GM19025 (cell line): ENCODE measurements at regions not wholly inside any gene's neighbourhood (a gene's known extent, or its start where the extent isn't known, plus 50 kb on each side); places are given as distances from the start of the nearest gene placed in this dataset.
"Not testable (repeated sequence)": the region's sequence is repeated elsewhere in the genome, so short reads cannot be mapped to it uniquely, and the experiment has no call there.

Experiments used
- ATAC-seq: cut with Tn5 transposase; IDR thresholded peaks from one replicate; pipeline ENCODE4 v1.9.1; 2021; ENCODE audit warnings: mild to moderate bottlenecking, low read depth, moderate library complexity; ENCODE audit not compliant: unreplicated experiment

DNA sequence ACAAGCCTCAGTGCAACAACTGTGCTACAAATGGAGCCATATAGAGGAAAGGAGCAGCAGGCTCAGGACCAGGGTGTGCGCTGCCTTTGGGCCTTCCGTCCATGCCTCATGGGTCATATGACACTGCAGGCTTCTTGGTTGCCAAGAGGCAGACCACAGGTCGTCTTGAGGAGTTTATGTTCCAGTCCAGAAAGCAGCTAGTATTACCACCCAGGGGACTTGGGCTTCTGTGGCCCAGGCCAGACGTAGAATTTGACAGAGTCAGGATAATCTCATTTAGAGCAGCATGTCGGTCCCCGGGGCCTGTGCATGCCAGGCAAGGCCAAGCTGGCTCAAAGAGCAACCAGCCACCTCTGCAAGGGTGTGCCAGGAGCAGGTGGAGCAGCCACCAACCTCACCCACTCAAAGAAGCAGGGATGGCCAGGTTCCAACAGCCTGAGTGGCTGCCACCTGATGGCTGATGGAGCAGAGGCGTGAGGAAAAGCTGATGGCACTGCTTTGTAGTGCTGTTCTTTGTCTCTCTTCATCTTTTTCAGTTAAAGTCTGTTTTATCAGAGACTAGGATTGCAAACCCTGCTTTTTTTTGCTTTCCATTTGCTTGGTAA lies 109.1 kb downstream of the CCDC74A start:
- ATAC-seq, result not testable (repeated sequence)

DNA sequence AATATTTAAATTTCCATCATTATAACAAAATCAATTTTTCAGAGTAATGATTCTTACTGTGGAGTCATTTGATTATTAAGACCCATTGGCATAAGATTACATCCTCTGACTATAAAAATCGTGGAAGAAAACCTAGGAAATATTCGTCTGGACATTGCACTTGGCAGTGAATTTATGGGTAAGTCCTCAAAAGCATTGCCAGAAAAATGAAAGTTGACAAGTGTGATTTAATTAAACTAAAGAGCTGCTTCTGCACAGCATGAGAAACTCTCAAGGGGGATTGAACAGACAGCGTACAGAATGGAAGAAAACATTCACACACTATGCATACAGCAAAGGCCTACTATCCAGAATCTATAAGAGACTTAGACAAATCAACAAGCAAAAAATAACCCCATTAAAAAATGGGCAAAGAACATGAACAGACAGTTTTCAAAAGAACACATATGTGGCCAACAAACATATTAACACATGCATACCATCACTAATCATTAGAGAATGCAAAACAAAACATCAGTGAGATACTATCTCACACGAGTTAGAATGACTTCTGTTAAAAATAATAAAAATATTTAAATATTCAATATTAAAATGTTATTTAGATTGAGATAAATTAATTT lies 111.4 kb downstream of the CCDC74A start:
- ATAC-seq, result not testable (repeated sequence)

DNA sequence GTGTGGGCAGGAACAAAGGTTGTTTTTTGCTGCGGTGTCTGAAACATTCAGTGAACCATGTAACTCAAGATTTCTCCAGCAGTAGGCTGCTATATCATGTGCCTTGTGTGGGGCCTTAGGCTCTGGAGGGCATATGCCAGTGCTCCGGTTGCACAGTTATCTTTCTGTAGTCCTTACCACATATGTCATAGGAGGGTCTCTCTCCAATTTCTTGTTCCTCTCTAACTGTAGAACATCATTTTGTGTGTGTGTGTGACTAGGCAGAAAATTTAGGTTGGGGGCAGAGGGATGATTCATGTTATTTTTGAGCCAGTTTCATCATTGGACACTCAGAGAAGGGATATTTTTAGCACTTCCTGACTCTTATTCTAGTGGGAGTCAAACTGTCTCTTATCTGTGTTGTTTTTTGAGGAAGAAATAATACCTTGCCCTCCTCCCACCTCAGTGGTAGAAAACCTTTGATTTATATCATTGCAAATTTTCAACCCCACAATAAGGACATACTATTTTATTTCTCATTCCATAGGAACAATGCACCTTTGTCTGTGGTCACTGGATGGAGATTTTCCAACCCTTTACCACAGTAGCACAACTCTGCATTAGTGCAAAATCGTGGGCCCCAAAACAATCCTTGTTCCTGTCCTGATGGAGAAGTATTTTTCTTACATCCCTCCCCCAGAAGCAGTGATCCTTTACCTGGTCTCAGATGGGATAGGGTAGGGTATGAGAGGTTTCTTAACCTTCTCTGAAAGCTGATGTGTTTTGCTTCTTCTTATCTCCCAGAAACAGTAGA lies 113.9 kb downstream of the CCDC74A start:
- no peak for ATAC-seq

DNA sequence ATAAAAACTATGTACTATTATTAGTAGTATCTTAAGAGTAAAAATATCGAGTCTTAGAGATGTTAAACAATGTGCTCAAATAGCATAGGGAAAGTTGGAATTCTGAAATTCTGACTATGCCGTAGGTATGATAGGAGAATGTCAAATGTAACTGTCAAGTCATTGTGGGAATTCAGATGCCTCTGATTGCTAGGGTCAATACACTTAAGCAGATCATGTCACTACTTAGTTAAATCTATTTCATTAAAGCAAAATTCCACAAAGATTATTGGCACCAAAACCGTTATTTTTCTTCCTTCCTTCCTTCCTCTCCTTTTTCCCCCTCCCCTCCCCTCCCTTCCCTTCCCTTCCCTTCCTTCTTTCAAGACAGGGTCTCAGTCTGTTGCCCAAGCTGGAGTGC lies 115.5 kb downstream of the CCDC74A start:
- ATAC-seq, result not testable (repeated sequence)

DNA sequence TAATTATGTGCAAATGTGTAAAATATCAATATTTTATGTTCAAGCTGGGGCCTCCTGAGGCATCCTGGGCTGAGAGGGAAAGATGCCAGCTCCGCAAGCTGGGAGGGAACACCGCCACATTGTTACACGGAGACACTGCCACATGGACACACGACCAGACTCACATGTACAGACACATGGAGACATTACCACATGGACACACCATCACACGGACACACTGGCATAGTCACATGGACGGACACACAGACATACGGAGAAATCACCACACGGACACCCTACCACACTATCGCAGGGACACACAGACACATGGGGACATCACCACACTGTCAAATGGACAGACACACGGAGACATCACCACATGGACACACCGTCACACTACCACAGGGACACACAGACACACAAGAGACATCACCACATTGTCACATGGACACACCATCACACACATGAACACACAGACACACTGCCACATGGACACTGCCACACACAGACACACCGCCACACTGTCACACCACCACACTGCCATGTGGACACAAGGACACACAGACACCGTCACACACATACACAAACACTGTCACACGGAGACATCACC lies 117.6 kb downstream of the CCDC74A start:
- ATAC-seq, result no peak

DNA sequence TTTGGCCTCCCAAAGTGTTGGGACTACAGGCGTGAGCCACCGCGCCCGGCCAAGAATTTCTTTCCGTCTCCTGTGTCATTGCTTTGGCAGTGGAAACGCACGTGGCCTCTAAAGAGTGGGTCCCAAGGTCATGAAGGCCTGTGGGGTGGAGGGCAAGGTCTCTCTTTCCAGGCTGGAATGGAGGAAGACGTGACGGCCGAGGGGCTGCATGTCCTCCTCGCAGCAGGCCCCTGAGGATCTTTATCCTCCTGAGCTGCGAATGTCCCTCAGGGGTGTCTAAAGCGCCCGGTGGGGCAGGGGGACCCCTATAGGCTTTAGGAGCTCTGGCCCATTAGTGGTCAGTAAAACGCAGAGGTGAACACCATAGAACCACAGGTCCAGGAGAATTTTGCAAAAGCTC lies 118.5 kb downstream of the CCDC74A start:
- ATAC-seq, result not testable (repeated sequence)

DNA sequence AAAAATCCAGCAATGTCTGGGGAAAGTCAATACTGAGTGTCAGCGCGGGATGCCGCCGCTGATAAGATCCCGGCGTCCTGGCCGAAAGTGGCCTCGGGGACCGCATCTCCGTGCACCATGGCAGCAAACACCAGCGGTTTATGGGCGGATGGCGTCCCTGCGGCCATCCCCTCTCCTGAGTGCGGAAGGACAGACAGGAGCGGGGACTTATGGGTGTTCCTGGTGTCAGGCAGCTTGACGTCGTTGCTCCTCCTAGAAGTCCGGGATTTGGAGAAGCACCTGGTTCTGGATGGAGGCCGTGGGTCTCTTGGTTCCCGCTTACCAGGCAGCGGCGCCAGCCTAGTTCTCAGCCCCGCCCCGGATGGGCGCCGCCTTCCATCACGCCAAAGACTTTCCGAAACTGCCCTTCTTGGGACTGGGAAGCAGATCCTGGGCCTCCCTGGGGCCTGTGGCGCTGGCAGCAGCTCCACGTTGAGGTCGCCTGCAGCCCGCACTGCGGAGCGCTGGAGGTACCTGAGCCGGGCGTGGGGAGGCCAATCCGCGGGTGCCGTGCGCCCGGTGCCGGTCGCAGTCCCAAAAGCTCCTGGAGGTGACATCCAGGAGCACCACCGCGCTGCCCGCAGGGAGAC lies 119.1 kb downstream of the CCDC74A start:
- ATAC-seq, result no peak

- ATAC-seq, result not testable (repeated sequence)
Observed at GRCh38 chr2:131648565-131648964, 120.9 kb downstream of the CCDC74A start.

DNA sequence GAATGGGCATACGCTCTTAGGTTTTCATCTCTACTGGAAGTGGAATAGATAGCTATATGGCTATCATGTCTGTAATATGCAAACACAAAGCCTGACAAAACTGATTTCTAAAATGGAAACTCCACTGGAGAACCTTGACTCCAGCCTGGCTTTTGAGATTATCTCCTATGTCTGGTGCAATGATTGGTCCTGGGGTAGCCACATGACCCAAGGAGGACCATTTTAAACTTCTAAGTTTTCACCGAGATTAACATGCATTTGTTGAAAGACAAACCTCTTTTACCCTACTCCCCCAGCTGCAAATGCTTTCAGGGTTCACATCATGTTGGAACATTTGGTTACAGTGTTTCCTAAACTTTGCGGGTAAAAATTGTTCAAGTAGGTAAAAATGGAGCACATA lies 124.6 kb downstream of the CCDC74A start:
- ATAC-seq, result not testable (repeated sequence)

DNA sequence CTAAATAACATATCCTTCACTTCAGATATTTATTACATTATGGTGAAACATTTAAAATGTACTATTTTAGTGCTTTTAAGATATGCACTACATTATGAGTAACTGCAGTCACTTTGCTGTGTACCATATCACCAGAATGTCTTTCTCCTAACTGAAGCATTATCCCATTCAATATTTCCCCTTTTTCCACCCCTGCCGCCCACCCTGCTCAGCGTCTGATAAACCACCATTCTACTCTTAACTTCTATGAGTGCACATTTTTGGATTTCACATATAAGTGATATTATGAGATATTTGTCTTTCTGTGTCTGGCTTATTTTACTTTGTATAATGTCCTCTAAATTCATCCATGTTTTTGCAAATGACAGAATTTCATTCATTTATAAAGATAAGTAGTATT lies 126.4 kb downstream of the CCDC74A start:
- ATAC-seq, result not testable (repeated sequence)

- no peak for ATAC-seq
Observed at GRCh38 chr2:131656816-131657633, 129.3 kb downstream of the CCDC74A start.

DNA sequence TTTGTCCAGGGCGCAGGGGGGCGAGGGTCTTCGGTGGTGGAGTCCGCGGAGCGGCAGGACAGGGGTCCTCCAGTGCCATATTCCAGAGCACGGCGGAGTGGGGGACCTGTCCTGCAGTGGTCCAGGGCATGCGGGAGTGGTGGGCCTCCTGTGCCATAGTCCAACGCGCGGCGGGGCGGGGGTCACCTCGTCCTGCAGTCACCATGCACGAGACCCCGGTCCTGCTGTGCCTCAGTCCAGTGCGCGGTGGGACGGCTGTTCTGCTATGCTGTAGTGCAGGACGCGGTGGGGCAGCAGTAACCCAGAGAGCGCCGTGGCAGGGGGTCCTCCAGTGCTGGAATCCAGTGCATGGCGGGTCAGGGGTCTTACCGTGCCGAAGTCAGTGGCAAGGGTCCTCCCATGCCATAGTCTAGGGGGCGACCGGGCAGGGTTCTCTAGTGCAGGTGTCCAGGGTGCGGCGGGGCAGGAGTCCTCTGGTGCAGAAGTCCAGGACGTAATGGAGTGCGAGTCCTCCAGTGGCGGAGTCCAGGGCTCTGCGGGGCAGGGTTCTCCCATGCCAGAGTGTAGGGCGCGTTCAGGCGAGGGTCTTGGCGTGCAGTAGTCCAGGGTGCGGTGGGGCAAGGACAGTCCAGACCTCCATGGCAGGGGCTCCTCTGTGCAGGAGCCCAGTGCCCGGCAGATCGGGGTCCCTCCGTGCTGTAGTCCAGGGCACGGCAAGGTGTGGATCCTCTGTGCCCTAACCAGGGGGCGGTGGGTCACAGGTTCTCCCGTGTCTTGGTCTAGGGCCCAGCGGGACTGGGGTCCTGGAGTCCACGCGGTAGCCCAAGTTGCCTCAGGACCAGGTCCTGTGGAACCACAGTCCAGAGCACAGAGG lies 130.4 kb downstream of the CCDC74A start:
- ATAC-seq, result no peak

DNA sequence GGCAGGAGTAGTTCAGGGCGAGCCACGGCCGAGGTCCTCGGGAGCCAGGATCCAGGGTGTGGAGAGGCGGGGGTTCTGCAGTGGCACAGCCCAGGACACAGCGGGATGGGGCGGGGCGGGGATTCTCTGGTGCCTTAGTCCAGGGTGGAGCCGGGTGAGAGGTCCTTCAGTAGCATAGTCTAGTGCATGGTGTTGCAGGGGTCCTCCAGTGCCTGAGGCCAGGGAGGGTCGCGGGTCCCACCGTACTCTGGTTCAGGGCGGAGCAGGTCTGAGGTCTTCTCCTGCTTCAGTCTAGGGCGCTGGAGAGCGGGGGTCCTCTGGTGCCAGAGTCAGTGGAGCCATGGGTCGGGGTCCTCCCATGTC lies 131.1 kb downstream of the CCDC74A start:
- ATAC-seq, result no peak

DNA sequence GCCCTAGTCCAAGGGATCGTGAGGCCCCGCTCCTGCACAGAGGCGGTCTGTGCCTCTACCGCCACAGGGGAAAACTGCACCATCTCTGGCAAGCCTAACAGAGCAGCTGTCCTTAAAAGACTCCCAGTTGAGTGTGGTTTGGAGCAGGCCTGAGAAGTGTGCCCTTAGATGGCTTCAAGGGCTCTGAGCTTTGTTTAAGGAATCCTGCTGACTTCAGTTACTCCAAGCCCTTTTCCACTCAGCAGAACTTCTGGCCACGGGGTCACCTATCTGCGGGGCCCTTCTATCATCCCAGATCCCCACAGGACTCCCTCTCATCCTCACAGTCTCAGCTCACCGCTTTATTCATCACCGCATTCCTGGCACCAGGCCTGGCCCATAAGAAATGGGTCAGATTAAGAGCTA lies 131.5 kb downstream of the CCDC74A start:
- ATAC-seq, result no peak

DNA sequence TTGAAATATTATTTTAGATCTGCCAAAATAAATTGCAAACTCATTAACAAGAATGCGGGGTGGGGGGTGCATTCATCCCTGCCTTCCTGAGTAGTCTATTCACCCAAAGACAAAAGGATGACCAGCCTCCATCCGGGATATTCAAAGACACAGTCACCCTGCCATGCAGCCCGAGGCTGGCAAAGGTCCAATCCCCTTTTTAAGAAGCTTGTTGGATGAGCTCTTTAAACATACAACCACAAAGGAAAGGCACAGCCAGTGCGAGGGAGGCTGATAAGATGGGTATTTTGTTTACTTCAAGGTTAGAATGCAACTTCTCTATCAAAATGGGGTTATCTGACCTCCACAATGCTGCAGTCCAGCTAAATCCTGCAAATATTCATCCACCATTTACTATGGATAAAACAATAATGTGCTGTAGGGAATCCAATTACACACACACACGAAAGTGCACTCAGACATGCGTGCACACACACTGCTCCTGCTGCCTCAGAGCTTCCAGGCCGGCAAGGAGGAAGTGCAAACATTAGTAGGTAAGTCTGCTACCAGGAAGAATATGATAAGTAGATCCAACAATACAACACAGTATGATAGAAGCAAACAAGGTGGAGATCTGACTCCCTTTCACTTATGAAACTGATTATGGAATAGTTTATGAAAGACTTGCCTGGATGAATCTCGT lies 133.6 kb downstream of the CCDC74A start:
- not testable (repeated sequence) for ATAC-seq

DNA sequence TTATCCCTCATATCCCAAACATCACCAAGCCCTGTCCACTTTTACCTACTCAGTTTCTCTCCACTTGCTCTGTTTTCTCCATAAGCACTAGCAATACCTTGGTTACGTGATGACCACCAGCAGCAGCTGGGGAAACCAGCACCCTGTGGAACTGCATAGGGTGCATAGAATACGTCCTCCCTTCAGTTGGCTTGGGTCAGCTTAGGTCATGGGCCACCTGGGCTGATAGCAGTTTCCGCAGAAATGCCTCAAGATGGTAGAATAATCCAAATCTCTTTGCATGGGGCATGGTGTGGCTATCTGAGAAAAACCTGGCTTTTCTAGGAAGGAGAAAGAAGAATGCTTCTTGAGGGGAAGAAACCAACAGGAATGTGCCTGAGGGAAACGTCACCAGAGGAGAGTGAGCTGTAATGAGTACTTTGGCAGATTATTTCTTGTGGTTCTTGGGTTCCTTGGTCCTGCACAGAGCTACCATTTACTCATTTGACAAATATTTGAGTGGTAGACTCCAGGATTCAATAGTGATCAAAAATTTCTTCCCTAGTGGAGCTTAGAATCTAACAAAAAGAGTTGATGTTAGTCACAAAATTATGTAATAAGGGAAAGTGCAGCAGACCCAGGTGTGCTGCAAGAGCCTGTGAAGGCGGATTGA lies 134.3 kb downstream of the CCDC74A start:
- ATAC-seq, result not testable (repeated sequence)

- ATAC-seq, result not testable (repeated sequence)
Observed at GRCh38 chr2:131663501-131663900, 135.8 kb downstream of the CCDC74A start.

- ATAC-seq, result not testable (repeated sequence)
Observed at GRCh38 chr2:131665716-131666115, 138.0 kb downstream of the CCDC74A start.
